A673 (cell line): ENCODE measurements at regions not wholly inside any gene's neighbourhood (a gene's known extent, or its start where the extent isn't known, plus 50 kb on each side); places are given as distances from the start of the nearest gene placed in this dataset.

ENCODE experiments used
- BruUV-seq: library from RNA; stranded (reverse); fragments of 400-500 nt; replicated peaks from 2 replicates; lab custom pipeline; 2021; lab: Mats Ljungman, UMichigan
- CTCF ChIA-PET: fragments of 300-600 bp; sonication (Branson Sonifier 250); formaldehyde crosslinking; loops from one replicate; lab custom pipeline; 2022; ENCODE audit warnings: antibody characterized with exemption; lab: Charles Lee
- POLR2A ChIA-PET: fragments of 300-600 bp; sonication (Branson Sonifier 250); formaldehyde crosslinking; loops from one replicate; lab custom pipeline; 2022; ENCODE audit warnings: antibody characterized with exemption; ENCODE audit not compliant: low non-redundant PET; lab: Charles Lee
- DNase-seq: peaks from one replicate; pipeline ENCODE4 v3.0.0-alpha.2; 2015; ENCODE audit warnings: low spot score
- H3K27ac ChIP-seq: fragments of 200-600 bp; sonication (generic); 2 replicates; pipeline ENCODE4 v1.5.1; 2016; ENCODE audit warnings: mixed run types, low read depth, mild to moderate bottlenecking, mixed read lengths, antibody characterized with exemption, low read length; ENCODE audit not compliant: poor library complexity, severe bottlenecking
- H3K27me3 ChIP-seq: fragments of 200-600 bp; sonication (generic); replicated peaks from 2 replicates; pipeline ENCODE4 v1.6.1; 2017; ENCODE audit warnings: mixed run types, low read depth, mild to moderate bottlenecking, mixed read lengths, antibody characterized with exemption, low read length; ENCODE audit not compliant: insufficient read depth, poor library complexity
- H3K36me3 ChIP-seq: fragments of 200-600 bp; sonication (generic); 2 replicates; pipeline ENCODE4 v1.6.1; 2016; ENCODE audit warnings: mixed run types, mild to moderate bottlenecking, mixed read lengths, antibody characterized with exemption, low read length; ENCODE audit not compliant: insufficient read depth, poor library complexity, severe bottlenecking
- H3K4me1 ChIP-seq: fragments of 200-600 bp; sonication (generic); 2 replicates; pipeline ENCODE4 v1.6.1; 2017; ENCODE audit warnings: mixed run types, mild to moderate bottlenecking, mixed read lengths, antibody characterized with exemption, low read length; ENCODE audit not compliant: insufficient read depth, poor library complexity, severe bottlenecking
- H3K4me3 ChIP-seq: fragments of 200-600 bp; sonication (generic); 2 replicates; pipeline ENCODE4 v1.5.1; 2016; ENCODE audit warnings: low read depth, mixed run types, mild to moderate bottlenecking, mixed read lengths, low read length; ENCODE audit not compliant: poor library complexity, severe bottlenecking
- H3K9me3 ChIP-seq: fragments of 200-600 bp; sonication (generic); 2 replicates; pipeline ENCODE4 v1.6.1; 2016; ENCODE audit warnings: mixed run types, low read depth, mild to moderate bottlenecking, mixed read lengths, antibody characterized with exemption, low read length; ENCODE audit not compliant: poor library complexity, severe bottlenecking
- CTCF ChIP-seq: fragments of 300-800, 200-600 bp; sonication (generic); conservative IDR thresholded peaks from 2 replicates; pipeline ENCODE4 v1.5.1; 2017; ENCODE audit warnings: low read depth, mild to moderate bottlenecking, antibody characterized with exemption, low read length, moderate library complexity, mixed read lengths
- EZH2 ChIP-seq: fragments of 200-600 bp; sonication (generic); IDR thresholded peaks from 2 replicates; pipeline ENCODE4 v1.6.1; 2017; ENCODE audit warnings: borderline replicate concordance, low read depth, mild to moderate bottlenecking, mixed read lengths, antibody characterized with exemption, low read length; ENCODE audit not compliant: poor library complexity, severe bottlenecking
- intact Hi-C: fragments of 100-400 bp; cut with micrococcal nuclease; formaldehyde crosslinking; loops from one replicate; pipeline ENCODE4 v1.10.0; 2022; ENCODE audit not compliant: unreplicated experiment

- H3K9me3 ChIP-seq, result peaks cover 24% of the 10 kb centered on the region
- POLR2A ChIA-PET, result no interaction called here
- H3K36me3 ChIP-seq, result peaks cover 10% of the 10 kb centered on the region
- DNase-seq, result no peak
- H3K27ac ChIP-seq, result no peak overlapping the region
- no TSS peak for BruUV-seq
- CTCF ChIA-PET, result no interaction called here
- intact Hi-C loops, result loop anchor here (10.0 kb wide), 1 partner anchor 564 kb away; no protein-coding TSS in a partner anchor
- TF ChIP-seq CTCF (no peak), EZH2 (no peak)
- H3K4me3 ChIP-seq, result no peak overlapping the region
- H3K27me3 ChIP-seq, result no peaks in the 10 kb centered on the region
- H3K4me1 ChIP-seq, result no peaks in the 10 kb centered on the region
Measured at GRCh38 chr2:4718777-4719176, 973.4 kb upstream of the SOX11 start.

- intact Hi-C loops, result no loop called here
- H3K4me3 ChIP-seq, result no peak overlapping the region
- no TSS peak for BruUV-seq
- H3K27me3 ChIP-seq, result no peaks in the 10 kb centered on the region
- H3K9me3 ChIP-seq, result peaks cover 5% of the 10 kb centered on the region
- H3K27ac ChIP-seq, result no peak overlapping the region
- DNase-seq, result no peak
- ChIA-PET POLR2A (no interaction called here), CTCF (no interaction called here)
- H3K4me1 ChIP-seq, result no peaks in the 10 kb centered on the region
- no peaks in the 10 kb centered on the region for H3K36me3 ChIP-seq
- TF ChIP-seq CTCF (no peak), EZH2 (no peak)
Measured at GRCh38 chr2:4725618-4726017, 966.6 kb upstream of the SOX11 start.

- intact Hi-C loops, result no loop called here
- no peak for DNase-seq
- no peaks in the 10 kb centered on the region for H3K4me1 ChIP-seq
- H3K27me3 ChIP-seq, result no peaks in the 10 kb centered on the region
- H3K4me3 ChIP-seq, result no peak overlapping the region
- ChIA-PET CTCF (no interaction called here), POLR2A (no interaction called here)
- no peaks in the 10 kb centered on the region for H3K36me3 ChIP-seq
- BruUV-seq, result no TSS peak
- H3K9me3 ChIP-seq, result peaks cover 5% of the 10 kb centered on the region
- TF ChIP-seq CTCF, result no peak
- TF ChIP-seq EZH2, result no peak
- no peak overlapping the region for H3K27ac ChIP-seq
Measured at GRCh38 chr2:4732560-4732959, 959.6 kb upstream of the SOX11 start.
